Mesenchymal stem cell (in vitro differentiated cells and primary cell): ENCODE measurements at regions not wholly inside any gene's neighbourhood (a gene's known extent, or its start where the extent isn't known, plus 50 kb on each side); places are given as distances from the start of the nearest gene placed in this dataset.

Experiments used
- DNase-seq: peaks from one replicate; pipeline ENCODE4 v3.0.0-alpha.2; 2013
- H2AFZ ChIP-seq: one replicate; pipeline ENCODE4 v1.6.1; 2013; ENCODE audit warnings: low read depth, mild to moderate bottlenecking, control low read depth, inconsistent platforms, low read length, moderate library complexity
- H2AK5ac ChIP-seq: 2 replicates; pipeline ENCODE4 v1.6.1; 2013; ENCODE audit warnings: low read length, moderate library complexity, mild to moderate bottlenecking, inconsistent platforms; ENCODE audit not compliant: severe bottlenecking
- H2BK120ac ChIP-seq: one replicate; pipeline ENCODE4 v1.6.1; 2013; ENCODE audit warnings: low read depth, mild to moderate bottlenecking, inconsistent platforms, low read length, moderate library complexity
- H2BK12ac ChIP-seq, 2 experiments: one replicate each; pipeline ENCODE4 v1.6.1; 2013; ENCODE audit warnings: inconsistent platforms in 2 of 2, low read length in 2 of 2, mild to moderate bottlenecking in 2 of 2, moderate library complexity in 2 of 2, control low read depth in 1 of 2
- H2BK15ac ChIP-seq: one replicate; pipeline ENCODE4 v1.6.1; 2013; ENCODE audit warnings: mild to moderate bottlenecking, low read depth, inconsistent platforms; ENCODE audit not compliant: poor library complexity, severe bottlenecking
- H2BK5ac ChIP-seq: 2 replicates; pipeline ENCODE4 v1.6.1; 2013; ENCODE audit warnings: low read depth, mild to moderate bottlenecking, low read length, control low read depth, inconsistent platforms; ENCODE audit not compliant: poor library complexity, severe bottlenecking
- H3K14ac ChIP-seq, 2 experiments: one replicate each; pipeline ENCODE4 v1.6.1; 2013; ENCODE audit warnings: inconsistent platforms in 2 of 2, low read length in 2 of 2, control low read depth in 1 of 2, mild to moderate bottlenecking in 1 of 2, moderate library complexity in 1 of 2
- H3K18ac ChIP-seq, 2 experiments: one replicate each; pipeline ENCODE4 v1.6.1; 2013; ENCODE audit warnings: inconsistent platforms in 2 of 2, low read length in 2 of 2, control low read depth in 1 of 2, low read depth in 1 of 2, mild to moderate bottlenecking in 1 of 2
- H3K23ac ChIP-seq, 2 experiments: one replicate each; pipeline ENCODE4 v1.6.1; 2013; ENCODE audit warnings: inconsistent platforms in 2 of 2, low read length in 2 of 2, mild to moderate bottlenecking in 2 of 2, moderate library complexity in 2 of 2, control low read depth in 1 of 2
- H3K27ac ChIP-seq: 2 replicates; pipeline ENCODE4 v1.5.1; 2013; ENCODE audit warnings: mild to moderate bottlenecking, moderate library complexity, low read length, control low read depth, inconsistent platforms; ENCODE audit not compliant: poor library complexity, severe bottlenecking
- H3K27me3 ChIP-seq, 2 experiments: 2 replicates each; pipeline versions ENCODE4 v1.6.1 to v1.7.0; 2013; ENCODE audit warnings: low read length in 2 of 2, mild to moderate bottlenecking in 2 of 2, moderate library complexity in 2 of 2, control low read depth in 1 of 2, inconsistent platforms in 1 of 2; ENCODE audit not compliant: control insufficient read depth in 1 of 2, insufficient read depth in 1 of 2
- H3K36me3 ChIP-seq, 2 experiments: 2 replicates each; pipeline versions ENCODE4 v1.6.1 to v1.7.0; 2013; ENCODE audit warnings: low read length in 2 of 2, control low read depth in 1 of 2, inconsistent platforms in 1 of 2, low read depth in 1 of 2, mild to moderate bottlenecking in 1 of 2; ENCODE audit not compliant: insufficient read depth in 2 of 2, control insufficient read depth in 1 of 2
- H3K4ac ChIP-seq, 2 experiments: one replicate each; pipeline ENCODE4 v1.6.1; 2013; ENCODE audit warnings: inconsistent platforms in 2 of 2, low read length in 2 of 2, mild to moderate bottlenecking in 2 of 2, moderate library complexity in 2 of 2, control low read depth in 1 of 2, low read depth in 1 of 2
- H3K4me1 ChIP-seq: 2 replicates; pipeline ENCODE4 v1.6.1; 2013; ENCODE audit warnings: low read depth, low read length, control low read depth; ENCODE audit not compliant: control insufficient read depth, insufficient read depth
- H3K4me2 ChIP-seq: 2 replicates; pipeline ENCODE4 v1.6.1; 2013; ENCODE audit warnings: low read length, mild to moderate bottlenecking, inconsistent platforms; ENCODE audit not compliant: poor library complexity, severe bottlenecking
- H3K4me3 ChIP-seq, 2 experiments: 2 replicates each; pipeline versions ENCODE4 v1.5.1 to v1.7.0; 2013; ENCODE audit warnings: low read length in 2 of 2, mild to moderate bottlenecking in 2 of 2, control low read depth in 1 of 2, low read depth in 1 of 2; ENCODE audit not compliant: insufficient read depth in 1 of 2
- H3K79me1 ChIP-seq: replicated peaks from 2 replicates; pipeline ENCODE4 v1.6.1; 2013; ENCODE audit warnings: mild to moderate bottlenecking, control low read depth, low read length, inconsistent platforms; ENCODE audit not compliant: poor library complexity, severe bottlenecking
- H3K9ac ChIP-seq: 2 replicates; pipeline ENCODE4 v1.7.0; 2013; ENCODE audit warnings: mild to moderate bottlenecking, low read length, moderate library complexity
- H3K9me3 ChIP-seq: 2 replicates; pipeline ENCODE4 v1.7.0; 2013; ENCODE audit warnings: mild to moderate bottlenecking, low read length; ENCODE audit not compliant: control insufficient read depth
- H4K8ac ChIP-seq: one replicate; pipeline ENCODE4 v1.6.1; 2013; ENCODE audit warnings: inconsistent platforms, mild to moderate bottlenecking, low read length, moderate library complexity
- H4K91ac ChIP-seq: one replicate; pipeline ENCODE4 v1.6.1; 2013; ENCODE audit warnings: mild to moderate bottlenecking, low read length, inconsistent platforms
- WGBS: methylation state at CpG from one replicate; pipeline ENCODE4 v1.1.7; 2013; ENCODE audit warnings: mixed read lengths; 5-methylcytosine and 5-hydroxymethylcytosine counted together

DNA sequence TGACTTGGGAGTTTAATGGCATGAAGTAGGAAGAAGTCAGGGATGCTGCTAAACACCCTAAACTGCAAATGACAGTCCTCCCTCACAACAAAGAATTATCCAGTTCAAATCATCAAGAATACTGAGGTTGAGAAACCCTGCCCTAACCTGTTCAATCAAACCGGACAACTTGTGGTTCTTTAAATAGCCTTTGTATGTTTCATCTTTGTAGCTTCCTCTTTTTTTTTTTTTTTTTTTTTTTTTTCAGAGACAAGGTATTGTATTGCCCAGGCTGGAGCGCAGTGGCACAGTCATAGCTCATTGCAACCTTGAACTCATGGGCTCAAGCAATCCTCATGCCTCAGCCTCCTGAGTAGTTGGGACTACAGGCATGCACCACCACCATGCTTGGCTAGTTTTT, 52.5 kb upstream of the TTC29 start:
- no peak overlapping the region for H2AK5ac ChIP-seq
- no peak overlapping the region for H2BK12ac ChIP-seq
- H3K27me3 ChIP-seq = no peaks in the 10 kb centered on the region
- H2BK5ac ChIP-seq = no peak overlapping the region
- H2AFZ ChIP-seq = no peak overlapping the region
- H2BK120ac ChIP-seq = no peak overlapping the region
- H4K91ac ChIP-seq = no peak overlapping the region
- no peak overlapping the region for H2BK15ac ChIP-seq
- H3K9me3 ChIP-seq = no peaks in the 10 kb centered on the region
- no peak overlapping the region for H4K8ac ChIP-seq
- no peaks in the 10 kb centered on the region for H3K4me1 ChIP-seq
- no peak overlapping the region for H3K18ac ChIP-seq
- H3K36me3 ChIP-seq = no peaks in the 10 kb centered on the region
- no peak overlapping the region for H3K4me2 ChIP-seq
- no peaks in the 10 kb centered on the region for H3K79me1 ChIP-seq
- no peak overlapping the region for H3K4ac ChIP-seq
- H3K27ac ChIP-seq = no peak overlapping the region
- no peak for DNase-seq
- 90% methylated on average over 1 of the region's 2 CpGs for WGBS
- no peak overlapping the region for H3K14ac ChIP-seq
- no peak overlapping the region for H3K23ac ChIP-seq
- no peak overlapping the region for H3K4me3 ChIP-seq
- H3K9ac ChIP-seq = no peak overlapping the region

DNA sequence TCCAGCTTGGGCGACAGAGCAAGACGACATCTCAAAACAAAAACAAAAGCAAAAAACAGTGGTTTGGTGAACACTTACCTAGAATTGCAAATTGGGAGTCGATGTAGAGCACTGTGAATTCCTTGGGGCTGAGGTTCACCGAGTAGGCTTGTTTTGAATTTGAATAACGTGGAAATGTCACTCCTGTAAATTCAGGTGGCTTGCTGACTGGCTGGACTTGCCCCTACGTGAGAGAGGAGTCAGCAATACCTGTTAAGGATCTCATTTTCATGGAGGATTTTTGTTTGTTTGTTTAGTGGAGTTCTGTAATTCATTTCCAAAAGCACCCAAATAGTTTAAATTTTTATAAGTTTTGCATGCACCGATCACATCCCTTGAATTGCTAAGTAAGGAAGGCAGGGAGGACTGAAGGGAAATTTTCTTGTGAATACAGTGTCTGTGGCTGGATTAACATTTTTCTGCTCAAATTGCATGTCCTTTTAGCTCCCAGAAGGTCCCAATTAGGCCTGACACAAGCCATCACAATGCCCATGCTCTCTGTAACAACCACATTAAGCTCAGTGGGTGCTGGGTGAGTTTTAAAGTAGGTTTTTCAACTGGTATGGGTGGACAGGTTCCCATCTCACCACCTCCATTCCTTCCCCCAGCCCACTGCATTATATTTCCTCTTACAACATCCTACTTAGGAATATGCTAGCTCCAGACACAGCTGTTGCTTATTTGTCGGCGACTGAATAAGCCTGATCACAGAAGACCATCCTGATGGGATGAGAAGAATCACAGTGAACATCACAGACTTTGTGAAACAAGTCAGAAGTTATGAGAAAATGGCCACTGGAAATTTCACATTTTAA, 58.5 kb upstream of the TTC29 start:
- no peak overlapping the region for H3K9ac ChIP-seq
- no peak overlapping the region for H3K27ac ChIP-seq
- H3K4me2 ChIP-seq = no peak overlapping the region
- no peaks in the 10 kb centered on the region for H3K4me1 ChIP-seq
- H3K14ac ChIP-seq = no peak overlapping the region
- no peak overlapping the region for H2BK15ac ChIP-seq
- no peak overlapping the region for H2BK5ac ChIP-seq
- no peaks in the 10 kb centered on the region for H3K9me3 ChIP-seq
- H3K79me1 ChIP-seq = no peaks in the 10 kb centered on the region
- no peak overlapping the region for H3K18ac ChIP-seq
- no peak overlapping the region for H4K8ac ChIP-seq
- H3K4me3 ChIP-seq = no peak overlapping the region
- no peaks in the 10 kb centered on the region for H3K27me3 ChIP-seq
- no peaks in the 10 kb centered on the region for H3K36me3 ChIP-seq
- no peak overlapping the region for H4K91ac ChIP-seq
- H2AK5ac ChIP-seq = no peak overlapping the region
- WGBS = 57% methylated on average over 4 of the region's 9 CpGs
- H2BK120ac ChIP-seq = no peak overlapping the region
- no peak overlapping the region for H3K4ac ChIP-seq
- no peak overlapping the region for H2AFZ ChIP-seq
- H2BK12ac ChIP-seq = no peak overlapping the region
- no peak for DNase-seq
- no peak overlapping the region for H3K23ac ChIP-seq

- Histone ChIP-seq H3K27me3 (no peaks in the 10 kb centered on the region), H2AFZ (no peak overlapping the region), H3K18ac (no peak overlapping the region), H2BK12ac (no peak overlapping the region), H3K9me3 (no peaks in the 10 kb centered on the region), H3K79me1 (no peaks in the 10 kb centered on the region), H3K23ac (no peak overlapping the region), H3K27ac (no peak overlapping the region), H3K4ac (no peak overlapping the region), H3K14ac (no peak overlapping the region), H3K4me2 (no peak overlapping the region), H4K91ac (no peak overlapping the region), H2BK15ac (no peak overlapping the region), H4K8ac (no peak overlapping the region), H3K4me3 (no peak overlapping the region), H2BK5ac (no peak overlapping the region), H2BK120ac (no peak overlapping the region), H3K9ac (no peak overlapping the region), H3K4me1 (no peaks in the 10 kb centered on the region), H3K36me3 (no peaks in the 10 kb centered on the region), H2AK5ac (no peak overlapping the region)
- no peak for DNase-seq
- 89% methylated on average over 2 of the region's 2 CpGs for WGBS
Observed at GRCh38 chr4:147006229-147006628, 60.6 kb upstream of the TTC29 start.

- no peak overlapping the region for H3K4me3 ChIP-seq
- H3K9me3 ChIP-seq = no peaks in the 10 kb centered on the region
- no peak overlapping the region for H2BK15ac ChIP-seq
- no peak overlapping the region for H3K14ac ChIP-seq
- H3K79me1 ChIP-seq = no peaks in the 10 kb centered on the region
- no peaks in the 10 kb centered on the region for H3K27me3 ChIP-seq
- H3K18ac ChIP-seq = no peak overlapping the region
- no peak overlapping the region for H3K4ac ChIP-seq
- 80% methylated on average over 3 of the region's 4 CpGs for WGBS
- no peak overlapping the region for H2BK12ac ChIP-seq
- no peak for DNase-seq
- H2BK120ac ChIP-seq = no peak overlapping the region
- H2AFZ ChIP-seq = no peak overlapping the region
- H2BK5ac ChIP-seq = no peak overlapping the region
- H2AK5ac ChIP-seq = no peak overlapping the region
- no peak overlapping the region for H3K27ac ChIP-seq
- H3K4me1 ChIP-seq = no peaks in the 10 kb centered on the region
- H3K4me2 ChIP-seq = no peak overlapping the region
- H4K8ac ChIP-seq = no peak overlapping the region
- no peaks in the 10 kb centered on the region for H3K36me3 ChIP-seq
- no peak overlapping the region for H4K91ac ChIP-seq
- no peak overlapping the region for H3K9ac ChIP-seq
- H3K23ac ChIP-seq = no peak overlapping the region
Observed at GRCh38 chr4:147009875-147010274, 64.2 kb upstream of the TTC29 start.
